Thoracic aorta (tissue), 2 donors: ENCODE measurements at regions not wholly inside any gene's neighbourhood (a gene's known extent, or its start where the extent isn't known, plus 50 kb on each side); places are given as distances from the start of the nearest gene placed in this dataset.

Source experiments
- ATAC-seq: fragments of 150-250 bp; one replicate; pipeline ENCODE4 v1.8.0; 2017; ENCODE audit warnings: low read depth; ENCODE audit not compliant: insufficient number of reproducible peaks, low FRiP score
- DNase-seq: peaks from one replicate; pipeline ENCODE4 v3.0.0-alpha.2; 2020; ENCODE audit warnings: low spot score
- H3K27ac ChIP-seq, 2 donors: fragments of 200-600 bp; sonication (generic); 1 replicate in 1 of 2; 2 replicates in 1 of 2; pipeline ENCODE4 v1.5.1; 2016; ENCODE audit warnings: mild to moderate bottlenecking in 2 of 2, moderate library complexity in 2 of 2
- H3K27me3 ChIP-seq: fragments of 200-600 bp; sonication (generic); replicated peaks from 2 replicates; pipeline ENCODE4 v1.6.0; 2016; ENCODE audit warnings: mild to moderate bottlenecking; ENCODE audit not compliant: insufficient read depth
- H3K36me3 ChIP-seq: fragments of 200-600 bp; sonication (generic); one replicate; pipeline ENCODE4 v1.5.1; 2016
- H3K4me1 ChIP-seq, 2 donors: fragments of 200-600 bp; sonication (generic); 1 replicate in 1 of 2; 2 replicates in 1 of 2; pipeline versions ENCODE4 v1.5.1 to v1.6.0; 2016; ENCODE audit warnings: low read depth in 2 of 2, mild to moderate bottlenecking in 1 of 2; ENCODE audit not compliant: control insufficient read depth in 1 of 2
- H3K4me3 ChIP-seq: fragments of 200-600 bp; sonication (generic); 2 replicates; pipeline ENCODE4 v1.5.1; 2016; ENCODE audit warnings: mild to moderate bottlenecking
- H3K9me3 ChIP-seq: fragments of 200-600 bp; sonication (generic); 2 replicates; pipeline ENCODE4 v1.5.1; 2016
- CTCF ChIP-seq: fragments of 200-600 bp; sonication (generic); IDR thresholded peaks from one replicate; pipeline ENCODE4 v1.5.1; 2019; ENCODE audit warnings: antibody characterized with exemption

- Histone ChIP-seq H3K4me3 (no peak overlapping the region), H3K36me3 (no peaks in the 10 kb centered on the region), H3K9me3 (no peaks in the 10 kb centered on the region), H3K4me1 (peaks cover 0 to 8% of the 10 kb centered on the region in 2 donors), H3K27ac (no peak overlapping the region), H3K27me3 (no peaks in the 10 kb centered on the region)
- ATAC-seq (no peak), DNase-seq (no peak)
- no peak for TF ChIP-seq CTCF
Measured at GRCh38 chr17:12588531-12588930, 77.2 kb upstream of the MYOCD start.

- Histone ChIP-seq H3K4me1 (peaks cover 0 to 8% of the 10 kb centered on the region in 2 donors), H3K36me3 (no peaks in the 10 kb centered on the region), H3K27ac (no peak overlapping the region), H3K27me3 (no peaks in the 10 kb centered on the region), H3K9me3 (no peaks in the 10 kb centered on the region), H3K4me3 (no peak overlapping the region)
- TF ChIP-seq CTCF = no peak
- DNase-seq (no peak), ATAC-seq (no peak)
Measured at GRCh38 chr17:12590417-12590816, 75.3 kb upstream of the MYOCD start.

- TF ChIP-seq CTCF = no peak
- Histone ChIP-seq H3K36me3 (no peaks in the 10 kb centered on the region), H3K4me1 (peaks cover 0 to 8% of the 10 kb centered on the region in 2 donors), H3K27me3 (no peaks in the 10 kb centered on the region), H3K9me3 (no peaks in the 10 kb centered on the region), H3K27ac (no peak overlapping the region), H3K4me3 (no peak overlapping the region)
- ATAC-seq = no peak
- DNase-seq = no peak
Measured at GRCh38 chr17:12591021-12591735, 74.5 kb upstream of the MYOCD start.

- DNase-seq = no peak
- Histone ChIP-seq H3K27ac (no peak overlapping the region), H3K4me3 (no peak overlapping the region), H3K36me3 (no peaks in the 10 kb centered on the region), H3K4me1 (peaks cover 0 to 8% of the 10 kb centered on the region in 2 donors), H3K9me3 (no peaks in the 10 kb centered on the region), H3K27me3 (no peaks in the 10 kb centered on the region)
- ATAC-seq = no peak
- no peak for TF ChIP-seq CTCF
Measured at GRCh38 chr17:12592941-12593340, 72.7 kb upstream of the MYOCD start.

- Histone ChIP-seq H3K27me3 (no peaks in the 10 kb centered on the region), H3K9me3 (no peaks in the 10 kb centered on the region), H3K4me3 (no peak overlapping the region), H3K4me1 (no peaks in the 10 kb centered on the region), H3K27ac (no peak overlapping the region), H3K36me3 (no peaks in the 10 kb centered on the region)
- TF ChIP-seq CTCF = no peak
- DNase-seq (no peak), ATAC-seq (no peak)
Measured at GRCh38 chr17:12596961-12597360, 68.7 kb upstream of the MYOCD start.
